Common myeloid progenitor, CD34-positive (primary cell): ENCODE measurements at regions not wholly inside any gene's neighbourhood (a gene's known extent, or its start where the extent isn't known, plus 50 kb on each side); places are given as distances from the start of the nearest gene placed in this dataset.

Source experiments
- CTCF ChIA-PET: fragments of 350-600 bp; sonication (Branson Sonifier 250); formaldehyde crosslinking; loops from one replicate; lab custom pipeline; 2021; ENCODE audit warnings: antibody characterized with exemption; lab: Charles Lee
- POLR2A ChIA-PET: fragments of 350-600 bp; sonication (Branson Sonifier 250); formaldehyde crosslinking; loops from one replicate; lab custom pipeline; 2021; ENCODE audit warnings: antibody characterized with exemption; lab: Charles Lee
- DNase-seq, 3 donors: peaks; one replicate each; pipeline versions ENCODE4 v3.0.0 to v3.0.0-alpha.2; 2013
- H3K27ac ChIP-seq, 2 experiments: 1 replicate in 1 of 2; 2 replicates in 1 of 2; pipeline ENCODE4 v1.7.0; 2013; ENCODE audit warnings: inconsistent platforms in 2 of 2, low read length in 2 of 2, mild to moderate bottlenecking in 2 of 2, low read depth in 1 of 2, moderate library complexity in 1 of 2; ENCODE audit not compliant: severe bottlenecking in 2 of 2, insufficient read depth in 1 of 2, poor library complexity in 1 of 2
- H3K27me3 ChIP-seq, 5 experiments: replicated peaks in 2 of 5; 1 replicate in 3 of 5; 2 replicates in 2 of 5; pipeline versions ENCODE4 v1.6.1 to v1.7.0; 2013; ENCODE audit warnings: low read length in 4 of 5, mild to moderate bottlenecking in 2 of 5, moderate library complexity in 2 of 5, inconsistent platforms in 1 of 5; ENCODE audit not compliant: insufficient read depth in 5 of 5, control insufficient read depth in 4 of 5
- H3K36me3 ChIP-seq, 4 experiments: 1 replicate in 2 of 4; 2 replicates in 2 of 4; pipeline versions ENCODE4 v1.6.1 to v1.7.0; 2013; ENCODE audit warnings: low read length in 3 of 4, control low read depth in 1 of 4, mild to moderate bottlenecking in 1 of 4; ENCODE audit not compliant: control insufficient read depth in 4 of 4, insufficient read depth in 4 of 4
- H3K4me1 ChIP-seq, 4 experiments: 1 replicate in 3 of 4; 2 replicates in 1 of 4; pipeline versions ENCODE4 v1.6.1 to v1.7.1; 2013; ENCODE audit warnings: low read length in 3 of 4, mild to moderate bottlenecking in 3 of 4, control low read depth in 1 of 4, inconsistent platforms in 1 of 4, moderate library complexity in 1 of 4; ENCODE audit not compliant: control insufficient read depth in 4 of 4, insufficient read depth in 4 of 4; ENCODE audit errors: control extremely low read depth in 1 of 4
- H3K4me3 ChIP-seq, 7 experiments: 1 replicate in 4 of 7; 2 replicates in 3 of 7; pipeline versions ENCODE4 v1.5.1 to v1.7.0; 2013; ENCODE audit warnings: mild to moderate bottlenecking in 7 of 7, low read length in 6 of 7, moderate library complexity in 6 of 7, inconsistent platforms in 2 of 7, low read depth in 2 of 7, control low read depth in 1 of 7; ENCODE audit not compliant: insufficient read depth in 4 of 7, control insufficient read depth in 1 of 7; ENCODE audit errors: extremely low read depth in 1 of 7
- H3K9me3 ChIP-seq, 5 experiments: 1 replicate in 4 of 5; 2 replicates in 1 of 5; pipeline versions ENCODE4 v1.6.1 to v1.7.1; 2013; ENCODE audit warnings: low read length in 4 of 5, mild to moderate bottlenecking in 2 of 5, inconsistent platforms in 1 of 5, low read depth in 1 of 5, moderate library complexity in 1 of 5; ENCODE audit not compliant: control insufficient read depth in 4 of 5, insufficient read depth in 2 of 5; ENCODE audit errors: control extremely low read depth in 1 of 5
- WGBS: methylation state at CpG from one replicate; pipeline ENCODE4 v1.1.5; 2013; ENCODE audit not compliant: insufficient coverage; 5-methylcytosine and 5-hydroxymethylcytosine counted together

DNA sequence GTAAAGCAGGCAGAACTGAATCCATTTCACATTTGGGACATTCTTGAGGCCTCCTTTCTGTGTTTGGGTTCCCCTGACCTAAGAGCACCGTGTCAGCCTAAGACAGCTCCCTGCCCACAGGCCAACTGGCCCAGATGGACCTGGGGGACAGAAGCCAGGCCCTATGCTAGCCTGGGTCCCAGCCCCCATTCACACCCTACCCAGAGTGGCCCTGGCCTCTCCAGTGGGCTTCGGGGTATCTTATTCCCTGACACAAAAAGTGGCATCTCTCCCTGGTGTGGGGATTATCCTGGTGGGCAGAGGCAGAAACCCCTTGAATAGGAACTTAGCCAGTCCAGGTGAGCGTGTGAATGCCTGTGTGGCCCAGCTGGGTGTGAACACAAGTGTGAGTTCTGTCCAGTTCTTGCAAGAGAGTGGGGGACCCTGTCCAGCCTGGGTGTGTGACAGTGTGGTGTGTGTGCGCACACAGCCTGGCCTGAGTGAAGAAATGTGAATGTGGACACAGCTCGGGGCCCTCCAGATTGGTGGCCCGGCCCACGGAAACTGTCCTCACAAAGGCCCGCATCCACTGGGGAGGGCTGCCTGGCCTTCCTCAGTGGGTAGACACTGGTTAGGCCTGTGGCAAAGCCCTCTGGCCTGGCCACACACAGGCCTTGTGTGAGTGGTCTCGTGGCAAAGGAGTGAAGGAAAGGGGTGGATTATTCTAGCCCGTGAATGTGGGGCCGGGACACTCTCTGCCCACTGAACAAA lies 63.0 kb upstream of the HAAO start:
- H3K4me3 ChIP-seq = no peak overlapping the region
- no peak overlapping the region for H3K27ac ChIP-seq
- peaks cover 0 to 33% (median 29%) of the 10 kb centered on the region in 4 experiments for H3K4me1 ChIP-seq
- no peaks in the 10 kb centered on the region for H3K9me3 ChIP-seq
- H3K36me3 ChIP-seq = no peaks in the 10 kb centered on the region
- 71% methylated on average over 8 of the region's 11 CpGs for WGBS
- no peak for DNase-seq
- no peaks in the 10 kb centered on the region for H3K27me3 ChIP-seq
- POLR2A ChIA-PET = no interaction called here
- CTCF ChIA-PET = interaction anchor here (0.6 to 6.9 kb wide), 8 partner anchors 10 to 629 kb away, joined by 3 to 75 read pairs (median 19); partner anchors contain the start of gene ZFP36L2

DNA sequence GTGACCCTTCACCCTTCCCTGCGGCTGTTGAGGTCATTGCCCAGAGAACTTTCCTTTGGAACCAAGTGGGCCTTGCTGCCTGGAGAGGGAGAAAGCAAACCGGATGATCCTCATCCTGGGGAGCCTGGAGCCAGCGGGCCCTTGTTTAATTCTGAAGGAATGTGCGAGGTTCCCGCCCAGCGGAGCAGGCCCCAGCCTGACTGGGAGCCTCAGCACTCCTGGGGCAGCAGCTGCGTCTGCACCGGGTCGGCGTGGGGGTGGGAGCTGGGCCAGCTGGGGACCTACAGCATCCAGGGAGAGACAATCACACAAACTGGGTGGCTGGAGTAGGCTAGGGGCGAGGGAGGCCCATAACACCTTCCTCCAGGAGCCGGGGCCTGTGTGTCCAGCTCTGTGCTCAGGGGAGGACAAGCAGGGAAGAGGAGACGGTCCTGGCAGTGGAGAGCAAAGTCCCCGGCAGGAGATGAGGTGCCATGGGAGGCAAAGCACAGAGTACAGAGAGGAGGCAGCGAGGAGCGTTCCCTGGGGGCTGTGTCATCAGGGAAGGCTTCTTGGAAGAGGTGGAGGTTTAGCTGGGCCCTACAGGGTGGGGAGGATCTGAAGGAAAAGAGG lies 61.9 kb upstream of the HAAO start:
- ChIA-PET CTCF (interaction anchor here (0.6 to 6.9 kb wide), 5 partner anchors 9 to 374 kb away, joined by 3 to 41 read pairs (median 4); partner anchors contain the start of gene ZFP36L2), POLR2A (no interaction called here)
- Histone ChIP-seq H3K4me1 (peaks cover 0 to 23% (median 20%) of the 10 kb centered on the region in 4 experiments), H3K4me3 (no peak overlapping the region), H3K27ac (no peak overlapping the region), H3K27me3 (no peaks in the 10 kb centered on the region), H3K9me3 (no peaks in the 10 kb centered on the region), H3K36me3 (no peaks in the 10 kb centered on the region)
- no peak for DNase-seq
- 96% methylated on average over 14 of the region's 16 CpGs for WGBS

DNA sequence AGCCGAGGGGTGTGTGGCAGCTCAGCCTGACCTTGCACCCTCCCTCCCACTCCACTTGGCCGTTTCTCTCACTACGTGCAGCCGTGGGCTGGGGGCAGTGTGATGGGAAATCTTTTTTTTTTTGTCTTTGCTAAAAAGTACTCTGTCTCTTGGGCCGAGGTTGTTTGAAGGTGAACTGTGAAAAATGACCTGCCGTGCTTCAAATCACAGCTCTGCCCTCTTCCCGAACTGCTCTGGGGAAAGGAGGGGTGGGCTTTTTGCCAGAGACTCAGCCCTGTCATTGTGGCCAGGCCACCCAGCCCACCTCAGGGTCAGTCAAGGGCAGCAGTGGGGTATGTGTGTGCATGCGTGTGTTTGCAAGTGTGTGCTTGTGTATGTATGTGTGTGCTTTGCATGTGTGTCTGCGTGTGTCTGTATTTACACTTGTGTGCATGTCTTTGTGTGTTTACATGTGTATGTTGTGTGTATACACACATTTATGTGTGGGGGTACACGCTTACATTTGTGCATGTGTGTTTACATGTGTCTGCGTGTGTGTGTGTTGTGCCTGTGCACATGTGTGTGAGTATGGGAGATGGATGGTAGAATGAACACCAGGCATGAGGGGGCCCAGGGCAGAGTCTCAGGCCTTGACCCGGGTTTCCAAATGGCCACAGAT lies 61.3 kb upstream of the HAAO start:
- WGBS = 100% methylated on average over 5 of the region's 12 CpGs
- no peak overlapping the region for H3K27ac ChIP-seq
- ChIA-PET CTCF (no interaction called here), POLR2A (no interaction called here)
- H3K4me3 ChIP-seq = no peak overlapping the region
- peaks cover 0 to 18% (median 14%) of the 10 kb centered on the region in 4 experiments for H3K4me1 ChIP-seq
- no peak for DNase-seq
- H3K27me3 ChIP-seq = no peaks in the 10 kb centered on the region
- H3K36me3 ChIP-seq = no peaks in the 10 kb centered on the region
- no peaks in the 10 kb centered on the region for H3K9me3 ChIP-seq

DNA sequence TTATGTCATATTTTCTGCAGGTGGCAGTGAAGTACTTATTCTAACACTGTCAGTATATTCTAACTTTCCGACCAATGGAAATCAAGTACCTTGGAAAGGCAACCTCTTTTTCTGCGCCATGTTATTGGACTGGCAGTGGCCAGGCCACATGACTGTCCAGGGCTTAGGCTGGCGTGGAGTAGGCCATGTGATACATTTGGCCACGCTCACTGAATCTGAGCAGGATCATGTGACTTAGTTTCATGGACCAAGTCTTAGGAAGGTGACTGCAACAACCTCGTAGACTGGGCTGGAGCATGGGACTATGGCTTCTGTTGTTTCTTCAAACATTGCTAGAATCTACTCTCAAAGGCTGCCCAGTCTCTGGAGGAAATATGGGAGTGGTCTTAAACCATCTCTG lies 60.4 kb upstream of the HAAO start:
- ChIA-PET CTCF (interaction anchor here (0.9 kb wide), 1 partner anchor 22 kb away, joined by 3 read pairs; no protein-coding TSS in a partner anchor), POLR2A (interaction anchor here (0.5 kb wide), 1 partner anchor 599 kb away, joined by 3 read pairs; no protein-coding TSS in a partner anchor)
- H3K36me3 ChIP-seq = no peaks in the 10 kb centered on the region
- no peak for DNase-seq
- no peaks in the 10 kb centered on the region for H3K9me3 ChIP-seq
- whole genome bisulfite sequencing = 95% methylated on average over 5 of the region's 5 CpGs
- H3K27ac ChIP-seq = no peak overlapping the region
- H3K4me3 ChIP-seq = no peak overlapping the region
- peaks cover 0 to 9% (median 7%) of the 10 kb centered on the region in 4 experiments for H3K4me1 ChIP-seq
- no peaks in the 10 kb centered on the region for H3K27me3 ChIP-seq

DNA sequence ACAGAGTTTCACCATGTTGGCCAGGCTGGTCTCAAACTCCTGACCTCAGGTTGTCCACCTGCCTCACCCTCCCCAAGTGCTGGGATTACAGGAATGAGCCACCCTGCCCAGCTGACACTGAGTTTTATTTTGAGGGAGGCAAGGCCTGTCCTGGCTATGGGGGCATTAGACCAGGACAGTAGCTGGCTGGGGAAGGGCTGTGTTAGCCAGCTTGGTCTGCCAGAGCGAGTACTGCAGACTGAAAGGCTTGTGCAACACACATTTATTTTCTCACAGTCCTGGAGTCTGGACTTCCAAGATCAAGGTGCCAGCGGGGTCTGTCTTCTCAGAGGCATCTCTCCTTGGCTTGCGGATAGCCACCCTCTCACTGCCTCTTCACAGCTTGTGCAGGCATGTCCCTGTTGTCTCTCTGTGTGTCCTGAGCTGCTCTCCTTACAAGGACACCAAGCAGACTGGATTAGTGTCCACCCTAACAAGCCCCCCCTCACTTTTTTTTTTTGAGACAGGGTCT lies 59.4 kb upstream of the HAAO start:
- DNase-seq = no peak
- H3K27me3 ChIP-seq = no peaks in the 10 kb centered on the region
- no peaks in the 10 kb centered on the region for H3K36me3 ChIP-seq
- ChIA-PET POLR2A (interaction anchor here (0.6 kb wide), 1 partner anchor 81 kb away, joined by 4 read pairs; no protein-coding TSS in a partner anchor), CTCF (interaction anchor here (0.9 kb wide), 1 partner anchor 21 kb away, joined by 3 read pairs; no protein-coding TSS in a partner anchor)
- peaks cover 0 to 1% (median under 1%) of the 10 kb centered on the region in 4 experiments for H3K4me1 ChIP-seq
- no peak overlapping the region for H3K4me3 ChIP-seq
- H3K27ac ChIP-seq = no peak overlapping the region
- no peaks in the 10 kb centered on the region for H3K9me3 ChIP-seq
- 93% methylated on average over 3 of the region's 3 CpGs for WGBS

DNA sequence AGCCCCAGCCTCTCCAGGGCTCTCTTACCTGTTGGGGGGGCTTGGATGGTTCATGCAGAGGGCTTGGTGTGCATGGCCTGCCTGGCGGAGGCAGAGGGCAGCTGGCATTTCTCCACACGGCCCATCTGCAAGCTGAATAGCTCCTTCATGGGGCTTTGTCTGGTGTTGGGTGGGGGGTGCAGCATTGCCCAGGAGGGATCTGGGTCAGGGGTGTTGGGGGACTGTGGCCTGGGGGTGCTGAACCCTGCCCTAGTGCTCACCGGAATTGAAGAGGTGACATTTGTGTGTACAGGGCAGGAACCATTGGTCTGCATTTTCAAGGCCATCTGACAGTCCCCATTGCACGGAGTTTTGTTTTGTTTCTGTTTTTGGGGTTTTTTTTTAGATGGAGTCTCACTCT lies 58.8 kb upstream of the HAAO start:
- Histone ChIP-seq H3K4me1 (peaks cover 0 to under 1% (median 0%) of the 10 kb centered on the region in 4 experiments), H3K27me3 (no peaks in the 10 kb centered on the region), H3K4me3 (no peak overlapping the region), H3K9me3 (no peaks in the 10 kb centered on the region), H3K36me3 (no peaks in the 10 kb centered on the region), H3K27ac (no peak overlapping the region)
- no peak for DNase-seq
- WGBS = 93% methylated on average over 3 of the region's 4 CpGs
- ChIA-PET CTCF (interaction anchor here (1.4 to 6.7 kb wide), 2 partner anchors 7 to 28 kb away, joined by 3 to 45 read pairs; no protein-coding TSS in a partner anchor), POLR2A (no interaction called here)
